Activated CD8-positive, alpha-beta memory T cell treated with anti-CD3 and anti-CD28 coated beads, Interleukin-2, amount 50 U/mL, for 1 hour (primary cell): ENCODE measurements at regions not wholly inside any gene's neighbourhood (a gene's known extent, or its start where the extent isn't known, plus 50 kb on each side); places are given as distances from the start of the nearest gene placed in this dataset.

Source experiments
- DNase-seq: peaks from one replicate; pipeline ENCODE4 v3.0.0-alpha.2; 2020; ENCODE audit errors: extremely low read depth

DNA sequence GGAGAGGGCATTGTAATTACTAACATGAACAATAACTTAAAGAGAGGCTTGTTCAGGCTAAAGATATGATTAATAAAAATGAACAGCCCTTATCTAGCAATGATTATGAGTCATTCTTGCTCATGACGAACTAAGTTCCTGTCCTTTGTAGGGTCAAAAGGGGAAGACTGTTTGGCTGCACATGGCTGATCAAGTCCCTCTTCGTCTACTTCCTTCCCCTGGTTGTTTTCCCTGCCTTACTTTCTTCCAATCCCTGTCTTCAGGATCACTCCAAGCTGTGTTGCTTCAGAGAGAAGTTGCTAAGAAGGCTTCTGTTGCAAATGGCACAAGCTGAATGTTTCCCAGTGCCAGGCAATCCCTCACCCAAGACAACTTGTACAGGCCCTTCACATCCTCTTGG is 115.0 kb upstream of the HS3ST1 start:
- DNase-seq, result no peak

DNA sequence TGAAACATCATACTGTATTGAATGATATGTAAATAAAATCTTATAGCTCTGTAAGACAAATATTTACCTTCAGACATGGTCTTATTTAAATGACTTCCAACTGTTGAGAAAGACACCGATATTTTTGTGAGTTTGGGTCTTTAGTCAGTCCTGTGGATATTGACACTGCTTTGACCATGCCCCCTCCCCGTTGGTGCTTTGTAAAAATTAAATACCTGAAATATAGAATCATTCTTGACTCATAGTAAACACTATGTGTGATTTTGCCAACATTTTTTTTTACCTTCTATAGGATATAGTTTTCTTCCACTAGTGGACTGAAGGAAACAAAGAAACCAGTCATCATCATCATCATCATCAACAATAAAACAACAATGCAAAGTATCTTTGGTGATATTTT is 114.3 kb upstream of the HS3ST1 start:
- no peak for DNase-seq

DNA sequence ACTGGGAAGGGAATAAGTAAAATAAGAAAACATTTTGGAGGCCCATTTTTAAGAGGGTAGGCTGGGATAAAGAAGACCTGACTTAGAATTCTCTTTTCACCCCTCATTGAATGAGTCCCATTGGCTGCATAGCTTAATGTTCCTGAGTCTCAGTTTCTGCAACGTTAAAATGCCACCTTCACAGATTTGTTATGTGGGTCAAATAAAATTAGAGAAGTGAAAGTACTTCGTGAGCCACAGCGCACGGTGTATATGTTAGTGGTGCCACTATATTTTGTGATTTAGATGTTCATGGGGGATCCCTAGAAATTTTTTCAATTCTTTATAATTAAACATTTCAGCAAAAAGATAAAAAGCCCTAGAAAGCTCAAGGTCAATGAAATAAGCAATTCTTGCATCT is 109.2 kb upstream of the HS3ST1 start:
- DNase-seq, result no peak

DNA sequence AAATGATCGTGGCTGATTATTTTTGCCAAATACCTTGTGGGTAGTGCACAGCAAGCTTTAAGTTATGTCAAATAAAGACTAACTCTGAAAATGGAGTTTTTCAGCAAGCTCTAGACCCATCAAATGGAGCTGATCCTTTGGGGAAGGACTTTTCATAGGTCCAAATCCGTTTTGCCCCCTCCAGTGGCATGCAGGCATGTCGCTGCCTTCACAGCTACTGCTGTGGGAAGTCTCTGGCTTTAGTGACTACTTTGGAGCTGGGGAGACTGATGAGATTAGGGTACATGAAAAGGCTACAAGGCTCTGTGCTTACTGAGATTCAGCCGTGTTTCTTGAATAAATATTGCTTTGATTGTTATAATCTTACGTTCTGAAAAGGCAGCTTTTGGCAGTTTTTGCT is 106.6 kb upstream of the HS3ST1 start:
- DNase-seq, result no peak

DNA sequence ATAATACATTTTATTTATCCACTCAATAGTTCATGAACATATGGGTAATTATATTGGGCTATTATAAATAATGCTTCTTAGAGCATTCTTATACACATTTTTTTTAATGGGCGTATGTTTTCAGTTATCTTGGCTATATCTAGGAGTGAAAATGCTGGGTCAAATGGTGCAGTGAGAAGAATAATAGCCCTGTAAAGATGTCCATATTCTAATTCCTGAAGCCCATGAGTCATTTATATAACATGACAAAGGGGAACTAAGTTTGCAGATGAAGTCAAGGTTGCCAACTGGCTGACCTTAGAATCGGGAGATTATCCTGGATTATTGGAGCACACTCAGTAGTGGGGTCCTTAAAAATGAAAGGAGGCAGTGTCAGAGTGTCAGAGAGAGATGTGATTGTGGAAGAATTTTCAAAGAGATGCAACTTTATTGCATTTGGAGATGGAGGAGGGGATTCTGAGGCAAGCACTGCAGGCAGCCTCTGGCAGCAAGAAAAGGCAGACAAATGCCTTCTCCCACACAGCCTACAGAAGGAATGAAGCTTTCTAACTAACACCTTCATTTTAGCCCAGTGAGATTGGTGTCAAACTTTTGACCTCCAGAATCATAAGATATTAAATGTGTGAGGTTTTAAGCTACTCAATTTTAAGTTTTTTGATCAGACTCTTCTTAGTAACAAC is 106.1 kb upstream of the HS3ST1 start:
- no peak for DNase-seq

GRCh38 chr4:11532138-11532537 is 103.4 kb upstream of the HS3ST1 start:
- no peak for DNase-seq

DNA sequence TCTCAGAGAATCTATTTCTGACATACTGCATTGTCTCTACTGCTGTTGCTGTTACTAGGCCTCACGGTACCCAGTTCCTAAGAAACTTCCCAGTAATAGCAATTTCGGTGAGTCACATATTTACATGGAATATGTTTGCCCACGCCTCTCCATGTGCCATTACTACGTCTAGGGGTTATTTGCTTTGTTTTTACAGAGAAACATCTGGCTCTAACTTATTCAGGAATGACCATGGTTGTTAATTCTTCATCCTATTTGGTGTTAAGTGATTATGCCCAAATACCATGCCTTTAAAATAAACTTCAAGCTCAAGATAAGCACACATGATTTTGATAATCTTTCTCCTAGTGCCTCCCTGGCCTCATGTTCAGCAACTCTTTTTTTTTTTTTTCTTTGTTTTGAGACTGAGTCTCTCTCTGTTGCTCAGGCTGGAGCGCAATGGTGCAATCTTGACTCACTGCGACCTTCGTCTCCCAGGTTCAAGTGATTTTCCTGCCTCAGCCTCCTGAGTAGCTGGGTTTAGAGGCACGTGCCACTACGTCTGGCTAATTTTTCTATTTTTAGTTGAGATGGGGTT is 101.0 kb upstream of the HS3ST1 start:
- no peak for DNase-seq

GRCh38 chr4:11525085-11525484 is 96.4 kb upstream of the HS3ST1 start:
- no peak for DNase-seq

DNA sequence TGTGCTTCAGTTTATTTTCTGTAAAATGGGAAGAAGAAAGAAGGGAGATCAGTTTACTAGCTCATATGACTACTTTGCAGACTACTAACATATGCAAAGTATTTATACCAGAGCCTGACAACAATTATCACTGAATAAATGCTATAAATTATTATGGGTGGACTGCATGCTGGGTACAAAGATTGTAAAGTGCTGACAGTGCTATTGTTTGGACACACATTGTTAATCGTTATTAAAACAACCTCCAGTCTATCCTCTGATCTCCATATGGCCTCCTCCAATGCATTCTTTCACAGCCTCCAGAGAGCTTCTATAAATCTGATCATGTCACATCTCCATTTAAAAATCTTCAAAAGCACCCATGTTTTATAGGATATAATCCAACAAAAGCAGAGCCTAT is 90.1 kb upstream of the HS3ST1 start:
- DNase-seq, result no peak

DNA sequence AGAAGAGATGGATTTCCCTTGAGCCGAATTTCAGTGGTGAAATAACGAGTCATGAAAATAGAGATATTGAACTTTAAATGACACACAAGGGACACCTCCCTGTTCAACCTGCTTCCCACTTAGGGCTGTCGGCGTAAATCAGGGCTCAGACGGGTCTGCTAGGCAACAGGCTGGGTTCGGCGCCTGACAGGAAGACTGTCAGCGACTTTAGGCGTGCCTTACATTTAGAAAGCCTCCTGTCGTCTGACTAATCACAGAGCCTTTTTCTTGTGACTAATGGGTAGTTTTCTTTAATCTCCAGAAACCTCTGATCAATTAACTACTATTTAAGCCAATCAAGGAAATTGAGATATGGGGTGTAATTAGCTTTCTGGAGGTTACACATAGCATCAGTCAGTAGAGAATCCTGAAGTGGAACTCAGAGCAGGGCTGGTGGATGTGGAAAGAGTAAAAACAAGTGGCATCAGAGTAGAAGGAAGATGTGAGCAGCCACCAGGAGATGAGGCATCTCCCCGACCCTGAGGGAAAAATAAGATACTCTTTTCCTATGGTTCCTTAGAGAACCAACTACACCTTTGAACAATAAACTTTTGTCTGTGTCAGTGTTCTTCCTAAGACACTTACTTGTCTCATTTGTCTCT is 86.2 kb upstream of the HS3ST1 start:
- no peak for DNase-seq

DNA sequence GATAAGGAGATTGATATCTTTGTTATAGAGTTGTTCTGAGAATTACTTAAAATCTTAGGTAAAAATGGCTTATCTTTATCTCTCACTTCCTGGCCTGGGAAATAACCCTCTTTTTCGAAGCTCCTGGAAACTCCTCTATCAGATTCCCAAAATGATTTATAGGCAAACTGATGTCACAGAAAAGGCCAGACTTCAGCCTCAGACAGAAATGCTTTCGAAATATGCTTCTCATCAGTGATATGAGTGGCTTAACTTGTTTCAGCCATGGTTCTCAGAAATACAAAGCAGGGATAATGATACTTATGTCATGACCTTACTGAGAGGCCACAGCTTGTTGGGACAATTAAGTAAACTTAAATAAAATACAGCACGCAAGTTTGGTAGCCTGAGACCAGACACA is 85.3 kb upstream of the HS3ST1 start:
- DNase-seq, result no peak

DNA sequence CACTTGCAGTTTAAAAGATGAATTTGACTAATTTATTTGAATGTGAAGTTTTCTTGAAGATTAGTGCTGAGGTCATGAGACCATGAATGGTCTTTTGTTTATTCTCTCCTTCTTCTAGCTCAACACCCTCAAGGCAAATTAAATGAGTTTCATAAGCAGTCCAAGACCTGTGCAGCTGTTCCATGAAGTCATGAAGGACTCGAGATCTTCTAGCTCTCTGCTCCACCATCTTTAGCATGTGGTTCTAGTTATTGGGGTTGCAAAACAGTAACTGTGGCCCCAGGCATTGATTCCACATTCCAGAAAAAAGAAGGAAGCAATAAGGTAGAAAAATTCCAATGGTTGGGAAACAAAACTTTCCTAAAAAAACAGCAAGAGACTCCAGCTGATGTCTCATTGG is 84.2 kb upstream of the HS3ST1 start:
- DNase-seq, result no peak

- DNase-seq, result no peak
Measured at GRCh38 chr4:11511321-11511720, 82.6 kb upstream of the HS3ST1 start.

DNA sequence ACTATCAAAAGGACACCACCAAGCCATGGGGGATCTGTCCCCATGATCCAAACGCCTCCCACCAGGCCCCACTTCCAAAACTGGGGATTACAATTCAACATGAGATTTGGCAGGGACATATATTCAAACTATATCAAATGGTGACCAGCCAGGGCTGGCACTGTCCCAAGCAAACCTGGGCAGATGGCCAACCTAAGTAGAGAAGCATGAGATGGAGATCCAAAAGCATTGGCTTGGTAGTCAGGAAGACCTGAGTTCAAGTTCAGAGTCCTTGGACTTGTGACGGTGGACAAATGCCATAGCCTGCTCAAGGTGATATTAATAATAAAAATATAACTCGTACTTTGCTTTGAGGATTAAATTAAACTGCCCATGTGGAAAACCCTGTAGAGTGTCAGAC is 79.2 kb upstream of the HS3ST1 start:
- no peak for DNase-seq

- DNase-seq, result no peak
Measured at GRCh38 chr4:11506194-11506593, 77.5 kb upstream of the HS3ST1 start.

DNA sequence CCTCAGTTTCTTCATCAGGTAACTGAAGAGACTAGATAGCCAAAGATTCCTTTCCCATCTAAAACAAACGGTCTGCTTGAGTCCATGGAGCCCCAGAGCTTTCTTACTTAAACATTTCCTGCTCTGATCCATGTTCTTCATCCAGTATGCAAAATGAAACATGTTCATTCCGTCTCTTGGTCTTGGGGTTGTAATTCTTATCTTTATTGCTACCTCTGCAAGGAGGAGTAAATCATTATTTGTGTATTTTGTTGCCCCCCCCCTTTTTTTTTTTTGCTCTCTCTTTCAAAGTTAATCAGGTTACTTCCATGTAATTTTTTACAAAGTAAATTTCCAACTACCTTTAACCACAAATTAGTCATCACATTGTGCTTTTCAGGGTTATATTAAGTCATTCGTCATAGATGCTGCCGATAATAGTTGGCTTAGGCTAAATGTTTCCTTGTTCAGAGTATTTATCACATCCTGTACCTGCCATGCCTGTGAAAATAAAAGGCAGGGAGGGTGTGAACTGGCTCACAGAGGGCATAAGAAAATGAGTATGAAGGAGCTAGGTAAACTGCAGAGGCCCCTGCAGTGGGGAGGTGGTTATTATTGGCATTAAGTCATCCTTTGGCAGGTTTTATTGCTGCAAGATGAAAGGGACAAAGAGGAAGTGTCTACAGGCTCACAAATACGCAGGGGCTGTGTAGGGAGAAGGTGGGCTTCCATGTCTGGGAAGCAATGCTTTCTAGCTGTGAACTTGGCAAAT is 76.7 kb upstream of the HS3ST1 start:
- no peak for DNase-seq

GRCh38 chr4:11503166-11503565 is 74.5 kb upstream of the HS3ST1 start:
- no peak for DNase-seq

- no peak for DNase-seq
Measured at GRCh38 chr4:11497972-11498371, 69.3 kb upstream of the HS3ST1 start.

- DNase-seq, result no peak
Measured at GRCh38 chr4:11497212-11497806, 68.6 kb upstream of the HS3ST1 start.

DNA sequence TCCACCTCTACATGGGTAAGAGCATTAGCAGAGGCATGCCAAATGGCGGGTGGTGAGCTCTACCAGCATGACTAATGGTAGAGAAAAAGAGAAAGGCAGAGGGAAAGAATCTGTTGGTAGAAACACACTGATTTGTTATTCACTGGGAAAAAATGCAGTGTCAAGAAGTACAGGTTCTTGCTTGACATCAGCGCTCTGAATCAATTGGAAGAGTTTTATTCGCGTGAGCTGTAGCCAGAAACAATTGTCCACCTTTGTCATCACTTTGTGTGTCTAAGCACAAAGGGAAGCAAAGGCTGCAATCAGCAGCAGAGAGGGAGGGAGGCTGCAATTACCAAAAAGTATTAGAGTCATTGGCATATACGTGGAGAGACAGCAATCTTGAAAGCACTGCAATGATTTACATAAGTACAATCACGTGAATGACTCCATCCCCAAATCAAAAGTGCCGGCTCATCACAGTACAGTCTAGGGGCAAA is 67.7 kb upstream of the HS3ST1 start:
- DNase-seq, result no peak

DNA sequence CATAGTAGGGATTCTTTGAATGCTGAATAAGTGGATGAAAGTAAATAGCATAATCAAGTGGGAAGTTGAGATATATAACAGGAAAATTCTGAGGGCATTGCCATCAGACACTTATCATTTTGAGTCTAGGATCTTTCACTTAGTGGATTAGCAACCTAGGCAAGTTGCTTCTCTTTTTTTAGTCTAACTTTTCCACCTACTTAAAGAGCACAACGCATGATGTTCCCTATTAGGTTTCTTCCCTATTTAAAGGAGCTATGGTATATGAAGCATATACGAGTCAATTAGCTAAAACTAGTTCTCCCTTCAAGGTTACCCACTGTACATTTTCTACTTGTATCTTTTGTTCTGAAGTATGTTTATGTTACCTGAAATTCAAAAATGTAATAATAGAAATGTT is 67.1 kb upstream of the HS3ST1 start:
- DNase-seq, result no peak

DNA sequence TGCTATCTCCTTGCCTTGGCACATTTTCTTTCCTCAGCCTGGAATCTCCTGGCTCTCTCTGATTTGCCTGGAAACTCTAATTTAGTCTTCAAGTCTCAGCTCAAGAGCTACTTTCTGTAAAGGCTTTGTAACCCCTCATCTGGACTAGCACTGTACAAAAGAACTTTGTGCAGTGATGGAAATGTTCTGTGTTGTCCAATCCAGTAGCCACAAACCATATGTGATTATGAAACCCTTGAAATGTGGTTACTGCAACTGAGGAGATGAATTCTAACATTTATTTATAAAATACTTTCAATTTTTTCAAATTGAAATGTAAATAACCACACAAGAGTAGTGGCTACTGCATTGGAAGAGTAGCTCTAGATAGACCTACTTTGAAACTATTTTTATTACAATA is 66.6 kb upstream of the HS3ST1 start:
- no peak for DNase-seq
